ENCODE measurements at regions not wholly inside any gene's neighbourhood (a gene's known extent, or its start where the extent isn't known, plus 50 kb on each side); places are given as distances from the start of the nearest gene placed in this dataset.

- no peaks in the 10 kb centered on the region for H3K36me3 ChIP-seq (ENCODE audit: low read depth, missing control alignments)
- WGBS, 2 donors = 32 to 45% methylated on average over 3 of the region's 3 CpGs
- H3K4me3 ChIP-seq = no peak overlapping the region
- H3K27me3 ChIP-seq = no peaks in the 10 kb centered on the region
- no peak for TF ChIP-seq POLR2A (IDR thresholded peaks at IDR 0.05)
- peak; percentile 24 to 62 (median 49) for TF ChIP-seq CTCF (IDR thresholded peaks at IDR 0.05)
- intact Hi-C loops (cut with DNase I; ENCODE audit: low total_unique reads) = loop anchor here (10.0 kb wide), 1 partner anchor 133 kb away; no protein-coding TSS in a partner anchor
- H3K9me3 ChIP-seq = no peaks in the 10 kb centered on the region
- peak; percentile 80 for DNase-seq
- no peaks in the 10 kb centered on the region for H3K4me1 ChIP-seq
- no peak overlapping the region for H3K27ac ChIP-seq
Observed at GRCh38 chr17:55641676-55642081, 81.0 kb downstream of the TMEM100 start.

- WGBS, 2 donors = 67 to 100% methylated on average over 2 to 4 of the region's 4 CpGs
- Histone ChIP-seq H3K36me3 (ENCODE audit: low read depth, missing control alignments) (no peaks in the 10 kb centered on the region), H3K27ac (no peak overlapping the region), H3K4me1 (no peaks in the 10 kb centered on the region), H3K4me3 (no peak overlapping the region), H3K27me3 (no peaks in the 10 kb centered on the region), H3K9me3 (no peaks in the 10 kb centered on the region)
- TF ChIP-seq POLR2A (IDR thresholded peaks at IDR 0.05) (no peak), CTCF (IDR thresholded peaks at IDR 0.05) (no peak)
- intact Hi-C loops (cut with DNase I; ENCODE audit: low total_unique reads) = no loop called here
- no peak for DNase-seq
Observed at GRCh38 chr17:55639096-55639495, 83.6 kb downstream of the TMEM100 start.

- peak overlapping the region in 1 of 2 donors; percentile 16 for H3K27ac ChIP-seq
- intact Hi-C loops (cut with DNase I; ENCODE audit: low total_unique reads) = no loop called here
- H3K36me3 ChIP-seq (ENCODE audit: low read depth, missing control alignments) = no peaks in the 10 kb centered on the region
- no peak for DNase-seq
- 34 to 39% methylated on average over 5 of the region's 5 CpGs for WGBS, 2 donors
- H3K9me3 ChIP-seq = no peaks in the 10 kb centered on the region
- H3K4me3 ChIP-seq = no peak overlapping the region
- H3K27me3 ChIP-seq = no peaks in the 10 kb centered on the region
- TF ChIP-seq CTCF (IDR thresholded peaks at IDR 0.05) = no peak
- TF ChIP-seq POLR2A (IDR thresholded peaks at IDR 0.05) = no peak
- H3K4me1 ChIP-seq = no peaks in the 10 kb centered on the region
Observed at GRCh38 chr17:55635253-55635914, 87.3 kb downstream of the TMEM100 start.

GRCh38 chr17:55634702-55635101 lies 88.0 kb downstream of the TMEM100 start:
- DNase-seq = no peak
- Histone ChIP-seq H3K9me3 (no peaks in the 10 kb centered on the region), H3K27ac (peak overlapping the region in 1 of 2 donors; percentile 16)

More at GRCh38 chr17:55634702-55635101, 88.0 kb downstream of the TMEM100 start:
- H3K36me3 ChIP-seq (ENCODE audit: low read depth, missing control alignments) = no peaks in the 10 kb centered on the region
- intact Hi-C loops (cut with DNase I; ENCODE audit: low total_unique reads) = no loop called here
- no peak overlapping the region for H3K4me3 ChIP-seq
- TF ChIP-seq POLR2A (IDR thresholded peaks at IDR 0.05) (no peak), CTCF (IDR thresholded peaks at IDR 0.05) (no peak)
- no peaks in the 10 kb centered on the region for H3K4me1 ChIP-seq
- H3K27me3 ChIP-seq = no peaks in the 10 kb centered on the region
- 67 to 75% methylated on average over 3 of the region's 3 CpGs for WGBS, 2 donors
